Chondrocyte (in vitro differentiated cells): ENCODE measurements at regions not wholly inside any gene's neighbourhood (a gene's known extent, or its start where the extent isn't known, plus 50 kb on each side); places are given as distances from the start of the nearest gene placed in this dataset.
A peak's percentile ranks its signal among the peaks of the same experiment; 100 is the strongest.

ENCODE experiments used
- DNase-seq: peaks from one replicate; pipeline ENCODE4 v3.0.0; 2021; ENCODE audit warnings: mixed read lengths, low spot score
- H3K27ac Mint-ChIP-seq: one replicate; pipeline ENCODE4 v1.8.0; 2021; ENCODE audit warnings: mild to moderate bottlenecking, moderate library complexity, mixed read lengths; ENCODE audit not compliant: unreplicated experiment
- H3K27me3 Mint-ChIP-seq: 2 replicates; pipeline ENCODE4 v1.8.0; 2021; ENCODE audit warnings: low read depth, mixed read lengths
- H3K36me3 Mint-ChIP-seq: 2 replicates; pipeline ENCODE4 v1.8.0; 2021; ENCODE audit warnings: low read depth, mixed read lengths
- H3K4me1 Mint-ChIP-seq: 2 replicates; pipeline ENCODE4 v1.8.0; 2021; ENCODE audit warnings: low read depth, mild to moderate bottlenecking, mixed read lengths
- H3K4me3 Mint-ChIP-seq: one replicate; pipeline ENCODE4 v1.8.0; 2021; ENCODE audit warnings: mild to moderate bottlenecking, moderate library complexity, mixed read lengths; ENCODE audit not compliant: unreplicated experiment
- H3K9me3 Mint-ChIP-seq: 2 replicates; pipeline ENCODE4 v1.8.0; 2021; ENCODE audit warnings: low read depth, mixed read lengths
- CTCF ChIP-seq: fragments of 200-600 bp; sonication (generic); IDR thresholded peaks from 2 replicates; pipeline ENCODE4 v1.5.0; 2021; ENCODE audit warnings: antibody characterized with exemption, mild to moderate bottlenecking, moderate library complexity

DNA sequence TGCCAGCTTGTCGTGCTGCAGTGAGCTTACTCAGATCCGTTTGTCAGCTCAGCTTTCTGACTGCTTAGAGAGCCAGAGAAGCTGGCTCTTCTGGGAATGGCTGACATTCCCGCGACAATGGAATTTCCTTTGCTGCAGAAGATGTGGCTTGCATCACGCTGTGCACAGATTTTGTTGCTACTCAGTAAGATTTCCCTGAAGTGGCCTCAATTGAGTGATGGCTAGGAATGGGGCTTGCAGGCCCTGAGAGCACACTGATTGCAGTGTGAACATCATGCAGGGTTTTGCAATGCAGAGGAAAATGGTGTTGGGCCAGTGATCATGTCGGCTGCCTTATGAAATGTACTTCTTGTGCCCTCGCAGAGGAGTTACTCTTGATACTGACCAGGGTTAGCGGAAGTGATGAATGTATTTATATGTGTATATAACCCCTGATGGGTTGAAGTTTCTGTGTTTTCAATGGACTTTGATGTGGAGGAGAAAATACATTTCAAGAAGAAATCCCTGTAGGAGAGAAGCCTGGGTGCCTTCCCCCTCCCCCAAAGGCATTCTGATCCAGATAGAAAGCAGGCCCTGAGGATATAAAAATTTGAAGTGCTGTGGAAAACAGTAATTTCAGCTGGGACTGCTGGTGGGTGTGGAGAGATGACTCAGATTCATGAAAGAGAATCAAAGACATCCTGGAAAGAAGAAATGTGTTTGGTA, 102.5 kb upstream of the PDZRN3 start:
- H3K36me3 Mint-ChIP-seq, result no peaks in the 10 kb centered on the region
- no peak for DNase-seq
- peak overlapping the region; percentile 92 for H3K27ac Mint-ChIP-seq
- TF ChIP-seq CTCF, result no peak
- peak overlapping the region; percentile 36 for H3K4me3 Mint-ChIP-seq
- H3K9me3 Mint-ChIP-seq, result no peaks in the 10 kb centered on the region
- H3K4me1 Mint-ChIP-seq, result peaks cover 36% of the 10 kb centered on the region
- H3K27me3 Mint-ChIP-seq, result no peaks in the 10 kb centered on the region

DNA sequence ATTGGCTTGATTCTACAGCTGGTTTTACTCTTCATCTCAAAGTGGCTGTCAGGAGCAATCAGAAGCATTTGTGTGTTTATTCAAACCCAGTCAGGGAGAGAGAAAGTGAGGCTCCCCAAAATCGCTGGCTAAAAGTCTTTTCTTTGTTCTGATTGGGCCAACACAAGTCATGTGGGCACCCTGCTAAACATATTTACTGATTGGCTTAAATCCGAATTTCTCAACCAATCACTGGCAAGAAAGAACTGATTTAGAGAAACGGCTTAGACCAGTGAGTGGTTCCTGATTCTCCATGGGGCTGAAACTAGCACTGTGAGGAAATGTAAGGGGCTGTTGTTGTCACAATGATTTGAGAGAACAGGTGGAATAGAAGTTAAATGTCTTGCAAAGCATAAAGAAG, 98.9 kb upstream of the PDZRN3 start:
- no peak overlapping the region for H3K27ac Mint-ChIP-seq
- TF ChIP-seq CTCF, result no peak
- peaks cover 47% of the 10 kb centered on the region for H3K4me1 Mint-ChIP-seq
- no peaks in the 10 kb centered on the region for H3K27me3 Mint-ChIP-seq
- no peaks in the 10 kb centered on the region for H3K9me3 Mint-ChIP-seq
- no peaks in the 10 kb centered on the region for H3K36me3 Mint-ChIP-seq
- DNase-seq, result no peak
- no peak overlapping the region for H3K4me3 Mint-ChIP-seq

GRCh38 chr3:73719861-73720260, 95.1 kb upstream of the PDZRN3 start:
- Mint-ChIP-seq H3K27me3 (no peaks in the 10 kb centered on the region), H3K9me3 (no peaks in the 10 kb centered on the region), H3K4me3 (no peak overlapping the region), H3K27ac (peak overlapping the region; percentile 18), H3K4me1 (peaks cover 19% of the 10 kb centered on the region), H3K36me3 (no peaks in the 10 kb centered on the region)
- no peak for DNase-seq
- TF ChIP-seq CTCF, result no peak

GRCh38 chr3:73719413-73719851, 94.7 kb upstream of the PDZRN3 start:
- Mint-ChIP-seq H3K27ac (peak overlapping the region; percentile 18), H3K4me1 (peaks cover 19% of the 10 kb centered on the region), H3K36me3 (no peaks in the 10 kb centered on the region), H3K27me3 (no peaks in the 10 kb centered on the region), H3K9me3 (no peaks in the 10 kb centered on the region), H3K4me3 (no peak overlapping the region)
- no peak for DNase-seq
- no peak for TF ChIP-seq CTCF

DNA sequence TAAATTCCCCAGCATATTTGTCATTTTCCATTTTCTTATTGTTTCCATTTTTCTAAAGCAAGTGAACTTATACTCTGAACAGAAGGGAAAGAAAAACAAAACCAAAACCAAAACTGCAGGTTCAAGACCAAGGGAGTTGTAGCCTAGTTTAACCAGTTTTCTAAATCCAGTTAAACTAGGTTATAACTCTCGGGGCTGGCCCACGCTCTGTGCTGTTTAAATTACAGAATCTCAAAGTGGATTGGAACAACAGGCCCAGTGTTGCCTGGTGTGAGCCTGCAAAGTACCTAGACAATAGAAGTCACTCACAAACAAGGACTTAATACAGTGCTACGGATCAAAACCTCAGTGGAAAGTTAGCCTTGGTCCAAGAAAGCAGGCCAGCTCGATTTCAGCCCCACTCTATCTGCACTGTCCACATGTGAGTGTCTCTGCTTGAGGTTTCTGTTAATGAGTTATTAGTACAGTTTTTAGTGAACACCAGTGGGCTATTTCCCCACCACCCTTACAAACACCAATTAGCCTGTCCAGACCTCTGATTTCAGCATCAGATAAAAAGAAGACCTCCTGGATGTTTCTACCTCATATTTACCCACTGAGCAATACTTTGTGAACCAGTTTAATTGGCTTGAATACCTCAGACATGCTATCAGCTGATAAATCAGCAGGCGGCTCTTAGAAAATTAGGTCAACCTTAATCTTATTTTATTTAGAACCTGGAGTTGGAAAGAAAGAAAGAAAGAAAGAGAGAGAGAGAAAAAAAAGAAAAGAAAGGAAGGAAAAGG, 93.8 kb upstream of the PDZRN3 start:
- peak overlapping the region; percentile 2 for H3K27ac Mint-ChIP-seq
- no peak for TF ChIP-seq CTCF

More for the DNA sequence above, 93.8 kb upstream of the PDZRN3 start:
- Mint-ChIP-seq H3K4me3 (no peak overlapping the region), H3K4me1 (peaks cover 26% of the 10 kb centered on the region), H3K9me3 (no peaks in the 10 kb centered on the region), H3K27me3 (no peaks in the 10 kb centered on the region), H3K36me3 (no peaks in the 10 kb centered on the region)
- DNase-seq, result no peak
